ENCODE measurements at regions not wholly inside any gene's neighbourhood (a gene's known extent, or its start where the extent isn't known, plus 50 kb on each side); places are given as distances from the start of the nearest gene placed in this dataset.

DNA sequence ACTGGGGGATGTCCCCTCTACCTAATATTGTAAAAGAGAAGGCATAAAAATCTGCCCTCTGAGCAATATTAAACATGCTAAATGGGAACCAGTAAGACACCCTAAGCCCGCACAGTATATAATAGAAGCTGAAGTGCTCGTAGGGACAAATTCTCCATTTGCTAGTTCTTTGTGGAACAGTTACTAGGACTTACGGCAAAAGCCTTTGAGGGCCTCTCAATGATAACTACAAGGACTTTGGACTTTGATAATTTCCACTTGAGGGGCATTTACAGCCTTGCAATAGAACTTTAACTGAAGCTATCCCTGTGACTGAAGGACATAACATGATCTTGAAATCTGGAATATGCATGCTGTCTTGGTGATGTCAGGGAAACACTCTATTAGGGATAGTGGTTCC is 111.5 kb upstream of the IFNG-AS1 start:
- DNase-seq (ENCODE audit: low read depth in 1 of 2, low spot score in 2 of 2) = no peak

More for the DNA sequence above, 111.5 kb upstream of the IFNG-AS1 start:
- Histone ChIP-seq H3K9ac (replicated peaks in 1 of 4; ENCODE audit: extremely low read depth in 1 of 4, low read depth in 3 of 4, low read length in 3 of 4) (no peak overlapping the region), H3K56ac (replicated peaks; ENCODE audit: insufficient read length, low read depth, low read length) (no peak overlapping the region), H4K20me1 (replicated peaks in 1 of 2; ENCODE audit: control insufficient read depth in 1 of 2, insufficient read depth in 2 of 2, low read length in 2 of 2) (no peaks in the 10 kb centered on the region), H3K18ac (ENCODE audit: extremely low read depth, low read length) (no peak overlapping the region), H3K23me2 (ENCODE audit: low read depth, low read length) (no peaks in the 10 kb centered on the region), H2AK5ac (ENCODE audit: low read depth, low read length) (no peak overlapping the region), H3K27me3 (replicated peaks in 1 of 4; ENCODE audit: control insufficient read depth in 3 of 4, extremely low read depth in 1 of 4, insufficient read depth in 3 of 4, low read length in 3 of 4) (no peaks in the 10 kb centered on the region), H3K79me2 (ENCODE audit: control insufficient read depth in 1 of 2, insufficient read depth in 2 of 2, low read length in 2 of 2) (no peaks in the 10 kb centered on the region), H2BK20ac (ENCODE audit: low read length) (no peak overlapping the region), H3K4ac (replicated peaks; ENCODE audit: insufficient read length, low read depth, low read length) (peak overlapping the region; percentile 27), H2BK12ac (ENCODE audit: low read depth, low read length) (0 out of 2 replicates have a peak overlapping the region, but pooled peaks have one; percentile 44), H4K91ac (replicated peaks; ENCODE audit: insufficient read length, low read length) (peak overlapping the region; percentile 29), H3K79me1 (ENCODE audit: low read depth, low read length) (no peaks in the 10 kb centered on the region), H3K4me3 (ENCODE audit: extremely low read depth in 1 of 4, insufficient read depth in 2 of 4, low read depth in 3 of 4, low read length in 4 of 4) (no peak overlapping the region), H3K23ac (ENCODE audit: insufficient read length) (no peak overlapping the region), H2BK5ac (ENCODE audit: low read depth, low read length) (no peak overlapping the region), H2BK15ac (ENCODE audit: low read length) (no peak overlapping the region), H3K4me2 (ENCODE audit: insufficient read depth in 1 of 2, low read depth in 2 of 2, low read length in 2 of 2) (no peak overlapping the region), H2BK120ac (replicated peaks; ENCODE audit: low read depth, low read length) (peak overlapping the region; percentile 28), H3K27ac (ENCODE audit: low read depth, low read length) (no peak overlapping the region), H4K8ac (ENCODE audit: extremely low read depth, insufficient read depth, low read length) (no peak overlapping the region), H3K4me1 (replicated peaks in 1 of 4; ENCODE audit: control insufficient read depth in 3 of 4, insufficient read depth in 4 of 4, low read length in 3 of 4) (peaks cover 5 to 7% (median 6%) of the 10 kb centered on the region in 4 experiments; a peak in 6 of 7 replicates), H3K9me3 (ENCODE audit: insufficient read depth in 2 of 2, low read depth in 1 of 2, low read length in 1 of 2) (peaks cover 3% of the 10 kb centered on the region in 2 experiments; a peak in 1 of 4 replicates), H3K36me3 (ENCODE audit: control insufficient read depth in 2 of 4, insufficient read depth in 4 of 4, low read length in 3 of 4) (no peaks in the 10 kb centered on the region), H4K5ac (ENCODE audit: insufficient read length, low read depth, low read length) (no peak overlapping the region), H2AFZ (ENCODE audit: low read length) (no peak overlapping the region), H3K14ac (ENCODE audit: insufficient read length) (no peak overlapping the region)
- WGBS, 2 experiments (ENCODE audit: extremely low coverage in 1 of 2, insufficient coverage in 1 of 2, insufficient read length in 1 of 2, insufficient replicate concordance in 2 of 2, low coverage in 1 of 2, low lambda C conversion rate in 2 of 2, missing lambda C conversion rate in 1 of 2) = 96% methylated on average over 3 of the region's 3 CpGs; no CpG with 5 or more reads in 1 of the 2 experiments
- ChIA-PET CTCF (ENCODE audit: partially characterized antibody) (interaction anchor here (1.4 to 1.7 kb wide), 2 partner anchors 11 to 15 kb away, joined by 3 read pairs; no protein-coding TSS in a partner anchor), POLR2A (ENCODE audit: partially characterized antibody) (no interaction called here)
- TF ChIP-seq, protein P1, sequence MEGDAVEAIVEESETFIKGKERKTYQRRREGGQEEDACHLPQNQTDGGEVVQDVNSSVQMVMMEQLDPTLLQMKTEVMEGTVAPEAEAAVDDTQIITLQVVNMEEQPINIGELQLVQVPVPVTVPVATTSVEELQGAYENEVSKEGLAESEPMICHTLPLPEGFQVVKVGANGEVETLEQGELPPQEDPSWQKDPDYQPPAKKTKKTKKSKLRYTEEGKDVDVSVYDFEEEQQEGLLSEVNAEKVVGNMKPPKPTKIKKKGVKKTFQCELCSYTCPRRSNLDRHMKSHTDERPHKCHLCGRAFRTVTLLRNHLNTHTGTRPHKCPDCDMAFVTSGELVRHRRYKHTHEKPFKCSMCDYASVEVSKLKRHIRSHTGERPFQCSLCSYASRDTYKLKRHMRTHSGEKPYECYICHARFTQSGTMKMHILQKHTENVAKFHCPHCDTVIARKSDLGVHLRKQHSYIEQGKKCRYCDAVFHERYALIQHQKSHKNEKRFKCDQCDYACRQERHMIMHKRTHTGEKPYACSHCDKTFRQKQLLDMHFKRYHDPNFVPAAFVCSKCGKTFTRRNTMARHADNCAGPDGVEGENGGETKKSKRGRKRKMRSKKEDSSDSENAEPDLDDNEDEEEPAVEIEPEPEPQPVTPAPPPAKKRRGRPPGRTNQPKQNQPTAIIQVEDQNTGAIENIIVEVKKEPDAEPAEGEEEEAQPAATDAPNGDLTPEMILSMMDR (IDR thresholded peaks at IDR 0.05; ENCODE audit: control extremely low read depth in 1 of 3, insufficient read depth in 1 of 3, low read depth in 1 of 3, low read length in 3 of 3) = no peak
- no peak for TF ChIP-seq BACH1 (IDR thresholded peaks at IDR 0.05; ENCODE audit: low read length)
- FAIRE-seq = no peak

All from H1 (cell line).